Mammary epithelial cell (primary cell): ENCODE measurements at regions not wholly inside any gene's neighbourhood (a gene's known extent, or its start where the extent isn't known, plus 50 kb on each side); places are given as distances from the start of the nearest gene placed in this dataset.

Experiments used
- EZH2 ChIP-seq: IDR thresholded peaks from 2 replicates; pipeline ENCODE4 v1.6.1; 2012; ENCODE audit warnings: low read length, inconsistent platforms, borderline replicate concordance
- TF ChIP-seq, protein P1 (sequence below), 2 donors: IDR thresholded peaks in 1 of 2; conservative IDR thresholded peaks in 1 of 2; 2 replicates each; pipeline ENCODE4 v1.5.1; 2011 to 2012; ENCODE audit warnings: inconsistent platforms in 2 of 2, low read length in 2 of 2, mild to moderate bottlenecking in 2 of 2, control low read depth in 1 of 2, low read depth in 1 of 2; ENCODE audit not compliant: insufficient read depth in 1 of 2; ENCODE audit errors: extremely low read depth in 1 of 2

DNA sequence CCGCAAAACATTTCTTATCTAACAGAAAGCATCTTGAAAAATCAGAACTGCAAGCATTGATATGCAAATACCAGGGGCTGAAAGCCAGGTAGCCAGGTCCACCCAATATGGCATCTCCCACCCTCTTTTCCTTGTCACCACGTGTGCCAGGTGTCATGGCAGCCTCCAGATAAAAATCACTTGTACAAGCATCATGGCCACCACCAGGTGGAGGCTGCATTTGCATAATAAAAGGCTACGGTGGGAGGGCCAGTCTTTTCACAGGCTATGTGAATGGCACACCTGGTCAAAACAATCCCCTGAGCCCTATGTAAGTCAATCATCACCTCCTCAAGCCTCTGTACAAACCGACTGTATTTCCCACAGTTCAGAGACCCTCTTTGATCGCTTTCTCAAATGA is 1233.1 kb upstream of the ALCAM start:
- TF ChIP-seq EZH2, result no peak
- TF ChIP-seq, protein P1, sequence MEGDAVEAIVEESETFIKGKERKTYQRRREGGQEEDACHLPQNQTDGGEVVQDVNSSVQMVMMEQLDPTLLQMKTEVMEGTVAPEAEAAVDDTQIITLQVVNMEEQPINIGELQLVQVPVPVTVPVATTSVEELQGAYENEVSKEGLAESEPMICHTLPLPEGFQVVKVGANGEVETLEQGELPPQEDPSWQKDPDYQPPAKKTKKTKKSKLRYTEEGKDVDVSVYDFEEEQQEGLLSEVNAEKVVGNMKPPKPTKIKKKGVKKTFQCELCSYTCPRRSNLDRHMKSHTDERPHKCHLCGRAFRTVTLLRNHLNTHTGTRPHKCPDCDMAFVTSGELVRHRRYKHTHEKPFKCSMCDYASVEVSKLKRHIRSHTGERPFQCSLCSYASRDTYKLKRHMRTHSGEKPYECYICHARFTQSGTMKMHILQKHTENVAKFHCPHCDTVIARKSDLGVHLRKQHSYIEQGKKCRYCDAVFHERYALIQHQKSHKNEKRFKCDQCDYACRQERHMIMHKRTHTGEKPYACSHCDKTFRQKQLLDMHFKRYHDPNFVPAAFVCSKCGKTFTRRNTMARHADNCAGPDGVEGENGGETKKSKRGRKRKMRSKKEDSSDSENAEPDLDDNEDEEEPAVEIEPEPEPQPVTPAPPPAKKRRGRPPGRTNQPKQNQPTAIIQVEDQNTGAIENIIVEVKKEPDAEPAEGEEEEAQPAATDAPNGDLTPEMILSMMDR (conservative IDR thresholded peaks at IDR 0.05 in 1 of 2, IDR thresholded peaks at IDR 0.05 in 1 of 2; ENCODE audit: extremely low read depth in 1 of 2, insufficient read depth in 1 of 2, low read depth in 1 of 2, low read length in 2 of 2), result no peak
